NT2/D1 (cell line): ENCODE measurements at regions not wholly inside any gene's neighbourhood (a gene's known extent, or its start where the extent isn't known, plus 50 kb on each side); places are given as distances from the start of the nearest gene placed in this dataset.

Experiments
- YY1 ChIP-seq: IDR thresholded peaks from 2 replicates; pipeline ENCODE4 v1.6.1; 2011; ENCODE audit not compliant: insufficient read length, insufficient read depth
- ZNF274 ChIP-seq: IDR thresholded peaks from 2 replicates; pipeline ENCODE4 v1.6.1; 2011; ENCODE audit warnings: mild to moderate bottlenecking, low read depth, low read length

DNA sequence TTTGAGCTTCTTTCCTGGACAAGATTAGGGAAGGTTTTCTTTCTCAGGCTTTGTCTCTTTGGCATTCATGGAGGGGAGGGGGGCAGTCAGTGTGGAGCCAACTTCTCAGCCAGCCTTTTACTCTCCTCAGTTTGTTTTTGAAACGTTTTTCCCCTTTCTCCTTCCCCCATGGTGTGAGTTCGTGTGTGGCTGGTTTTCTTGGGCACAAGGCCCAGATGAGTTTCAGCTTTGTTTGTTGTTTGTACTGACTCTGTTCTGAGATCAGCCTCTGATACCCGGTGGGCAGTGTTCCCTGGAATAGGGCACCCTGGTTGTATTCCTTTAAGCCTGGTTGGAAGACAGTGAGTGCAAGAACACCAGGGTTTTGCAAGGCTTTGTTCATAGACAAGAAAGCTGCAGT, 168.2 kb upstream of the RARB start:
- TF ChIP-seq YY1 (no peak), ZNF274 (no peak)
